ENCODE measurements at regions not wholly inside any gene's neighbourhood (a gene's known extent, or its start where the extent isn't known, plus 50 kb on each side); places are given as distances from the start of the nearest gene placed in this dataset.
"Not testable (repeated sequence)": the region's sequence is repeated elsewhere in the genome, so short reads cannot be mapped to it uniquely, and the experiment has no call there.

GRCh38 chr18:51248685-51249084 is 51.2 kb upstream of the MEX3C start:
- no peak for DNase-seq
- no peaks in the 10 kb centered on the region for H3K36me3 ChIP-seq
- H3K4me3 ChIP-seq = no peak overlapping the region
- H3K9me3 ChIP-seq = no peaks in the 10 kb centered on the region
- no peaks in the 10 kb centered on the region for H3K27me3 ChIP-seq

GRCh38 chr18:51250006-51250405 is 52.5 kb upstream of the MEX3C start:
- DNase-seq = no peak
- H3K27me3 ChIP-seq = no peaks in the 10 kb centered on the region
- no peaks in the 10 kb centered on the region for H3K36me3 ChIP-seq
- no peak overlapping the region for H3K4me3 ChIP-seq
- no peaks in the 10 kb centered on the region for H3K9me3 ChIP-seq

GRCh38 chr18:51250458-51251024 is 53.1 kb upstream of the MEX3C start:
- Histone ChIP-seq H3K4me3 (no peak overlapping the region), H3K36me3 (no peaks in the 10 kb centered on the region), H3K27me3 (no peaks in the 10 kb centered on the region), H3K9me3 (no peaks in the 10 kb centered on the region)
- DNase-seq = no peak

GRCh38 chr18:51251625-51252024 is 54.1 kb upstream of the MEX3C start:
- Histone ChIP-seq H3K27me3 (no peaks in the 10 kb centered on the region), H3K9me3 (no peaks in the 10 kb centered on the region), H3K4me3 (no peak overlapping the region), H3K36me3 (no peaks in the 10 kb centered on the region)
- DNase-seq = no peak

- H3K9me3 ChIP-seq = no peaks in the 10 kb centered on the region
- no peaks in the 10 kb centered on the region for H3K36me3 ChIP-seq
- DNase-seq = no peak
- no peak overlapping the region for H3K4me3 ChIP-seq
- H3K27me3 ChIP-seq = no peaks in the 10 kb centered on the region
Measured at GRCh38 chr18:51253476-51253875, 56.0 kb upstream of the MEX3C start.

- Histone ChIP-seq H3K9me3 (no peaks in the 10 kb centered on the region), H3K4me3 (no peak overlapping the region), H3K36me3 (no peaks in the 10 kb centered on the region), H3K27me3 (no peaks in the 10 kb centered on the region)
- no peak for DNase-seq
Measured at GRCh38 chr18:51255693-51256092, 58.2 kb upstream of the MEX3C start.

DNA sequence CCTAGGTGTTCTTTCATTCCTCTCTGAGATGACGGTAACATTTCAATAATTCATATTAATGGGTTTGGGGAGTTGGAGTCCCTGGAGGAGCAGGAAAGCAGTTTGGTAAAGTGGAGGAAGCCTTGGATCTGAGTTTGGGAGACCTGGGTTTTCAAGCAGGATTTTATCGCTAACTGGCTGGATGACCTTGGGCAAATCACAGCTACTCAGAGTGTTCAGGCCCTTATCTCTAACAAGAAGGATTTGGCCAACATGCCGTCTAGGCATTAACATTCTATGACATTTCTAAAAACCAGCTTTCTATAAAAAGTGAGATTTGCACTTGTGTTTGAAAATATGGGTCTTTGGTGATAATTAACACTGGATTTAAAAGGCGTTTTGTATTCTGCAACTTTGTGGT is 59.7 kb upstream of the MEX3C start:
- DNase-seq = no peak

GRCh38 chr18:51260118-51260517 is 62.6 kb upstream of the MEX3C start:
- H3K36me3 ChIP-seq = no peaks in the 10 kb centered on the region
- no peak overlapping the region for H3K4me3 ChIP-seq
- H3K27me3 ChIP-seq = no peaks in the 10 kb centered on the region
- no peak for DNase-seq
- no peaks in the 10 kb centered on the region for H3K9me3 ChIP-seq

More for the DNA sequence above, 59.7 kb upstream of the MEX3C start:
- Histone ChIP-seq H3K9me3 (no peaks in the 10 kb centered on the region), H3K4me3 (no peak overlapping the region), H3K36me3 (no peaks in the 10 kb centered on the region), H3K27me3 (no peaks in the 10 kb centered on the region)

GRCh38 chr18:51266077-51266476 is 68.6 kb upstream of the MEX3C start:
- not testable (repeated sequence) for H3K9me3 ChIP-seq, H3K36me3 ChIP-seq, H3K4me3 ChIP-seq, H3K27me3 ChIP-seq, DNase-seq

GRCh38 chr18:51266773-51267172 is 69.3 kb upstream of the MEX3C start:
- Histone ChIP-seq H3K36me3 (no peaks in the 10 kb centered on the region), H3K27me3 (no peaks in the 10 kb centered on the region), H3K4me3 (no peak overlapping the region), H3K9me3 (no peaks in the 10 kb centered on the region)
- no peak for DNase-seq

- DNase-seq = no peak
- no peaks in the 10 kb centered on the region for H3K36me3 ChIP-seq
- H3K4me3 ChIP-seq = no peak overlapping the region
- H3K9me3 ChIP-seq = no peaks in the 10 kb centered on the region
- no peaks in the 10 kb centered on the region for H3K27me3 ChIP-seq
Measured at GRCh38 chr18:51273437-51273836, 76.0 kb upstream of the MEX3C start.

DNA sequence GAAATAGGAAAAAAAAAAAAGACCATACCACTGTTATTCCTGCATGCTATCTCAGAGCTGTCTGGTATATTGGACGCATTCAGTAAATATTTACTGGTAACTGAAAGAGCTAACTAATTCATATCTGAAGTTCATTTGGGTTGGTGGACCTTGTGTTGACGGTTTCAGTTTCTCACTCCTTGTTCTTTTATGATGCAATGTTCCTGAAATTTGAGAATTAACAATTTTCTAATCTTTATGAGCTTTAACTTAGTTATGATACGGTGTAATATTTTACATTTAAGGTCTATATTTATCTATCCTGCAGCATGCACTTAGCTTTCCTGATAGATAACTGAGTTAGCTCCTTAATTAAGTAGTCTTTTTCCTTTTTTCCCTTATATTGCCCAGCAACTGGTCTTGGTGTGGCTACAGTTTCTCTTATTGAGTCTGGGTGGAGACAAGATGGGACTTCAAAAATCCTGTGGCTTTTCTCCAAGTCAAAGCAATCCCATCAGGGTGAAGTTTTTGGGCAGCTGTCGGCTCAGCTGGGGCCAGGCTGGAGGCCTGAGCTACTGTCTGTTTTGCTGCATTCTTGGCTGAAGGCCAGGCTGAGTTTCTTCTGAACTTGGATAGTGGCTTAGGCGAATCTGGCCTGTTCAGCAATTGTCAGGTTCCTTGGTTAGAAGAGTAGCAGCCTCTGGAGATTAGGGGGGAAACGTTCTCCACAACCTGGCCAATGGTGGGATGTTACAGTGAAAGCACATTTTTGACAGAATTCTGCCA is 78.4 kb upstream of the MEX3C start:
- H3K9me3 ChIP-seq = no peaks in the 10 kb centered on the region
- no peaks in the 10 kb centered on the region for H3K27me3 ChIP-seq
- no peak for DNase-seq
- H3K36me3 ChIP-seq = no peaks in the 10 kb centered on the region
- no peak overlapping the region for H3K4me3 ChIP-seq

GRCh38 chr18:51278045-51278649 is 80.7 kb upstream of the MEX3C start:
- Histone ChIP-seq H3K27me3 (no peaks in the 10 kb centered on the region), H3K36me3 (no peaks in the 10 kb centered on the region), H3K9me3 (no peaks in the 10 kb centered on the region), H3K4me3 (no peak overlapping the region)
- peak; percentile 15 for DNase-seq

DNA sequence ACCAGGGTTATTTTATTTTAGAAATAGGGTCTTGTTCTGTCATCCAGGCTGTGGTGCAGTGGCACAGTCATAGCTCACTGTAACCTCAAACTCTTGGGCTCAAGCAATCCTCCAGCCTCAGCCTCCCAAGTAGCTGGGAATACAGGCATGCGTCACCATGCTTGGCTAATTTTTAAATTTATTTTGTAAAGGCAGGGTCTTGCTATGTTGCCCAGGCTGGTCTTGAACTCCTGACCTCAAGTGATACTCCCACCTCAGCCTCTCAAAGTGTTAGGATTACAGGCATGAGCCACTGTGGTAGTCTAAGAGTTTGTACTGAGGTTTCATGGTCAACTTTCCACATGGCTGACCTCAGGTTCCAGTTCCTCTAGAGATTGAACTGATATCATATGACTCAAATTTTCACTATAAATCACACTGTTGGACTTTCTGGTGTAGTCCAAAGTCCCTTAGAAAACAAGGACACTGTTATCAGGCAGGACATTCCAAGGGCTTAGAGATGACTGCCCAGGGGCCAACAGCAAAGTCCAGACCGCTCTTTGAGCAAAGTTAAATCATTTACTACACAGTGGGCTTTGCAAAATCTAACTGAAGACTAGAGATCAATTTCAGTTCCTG is 82.0 kb upstream of the MEX3C start:
- no peak for DNase-seq
- H3K27me3 ChIP-seq = no peaks in the 10 kb centered on the region
- no peaks in the 10 kb centered on the region for H3K36me3 ChIP-seq
- H3K4me3 ChIP-seq = no peak overlapping the region
- H3K9me3 ChIP-seq = no peaks in the 10 kb centered on the region

GRCh38 chr18:51287818-51288508 is 90.5 kb upstream of the MEX3C start:
- H3K4me3 ChIP-seq = no peak overlapping the region
- no peaks in the 10 kb centered on the region for H3K9me3 ChIP-seq
- DNase-seq = no peak
- no peaks in the 10 kb centered on the region for H3K27me3 ChIP-seq
- no peaks in the 10 kb centered on the region for H3K36me3 ChIP-seq

DNA sequence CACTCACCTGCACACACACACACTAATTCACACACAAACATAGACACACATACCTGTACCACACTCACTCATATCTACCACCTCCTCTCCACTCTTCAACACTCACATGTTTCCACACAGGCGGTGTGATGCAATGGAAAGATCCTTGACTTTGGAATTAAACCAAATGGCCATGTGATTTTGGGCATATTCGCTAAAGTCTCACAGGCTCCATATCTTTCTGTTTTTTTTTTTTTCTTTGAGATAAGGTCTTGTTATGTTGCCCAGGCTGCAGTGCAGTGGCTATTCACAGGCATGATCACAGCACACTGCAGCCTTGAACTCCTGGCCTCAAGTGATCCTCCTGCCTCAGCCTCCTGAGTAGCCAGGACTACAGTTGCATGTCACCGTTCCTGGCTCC is 91.1 kb upstream of the MEX3C start:
- no peaks in the 10 kb centered on the region for H3K27me3 ChIP-seq
- no peaks in the 10 kb centered on the region for H3K36me3 ChIP-seq
- DNase-seq = no peak
- H3K9me3 ChIP-seq = no peaks in the 10 kb centered on the region
- no peak overlapping the region for H3K4me3 ChIP-seq

GRCh38 chr18:51290860-51291259 is 93.4 kb upstream of the MEX3C start:
- Histone ChIP-seq H3K9me3 (no peaks in the 10 kb centered on the region), H3K36me3 (no peaks in the 10 kb centered on the region), H3K27me3 (no peaks in the 10 kb centered on the region), H3K4me3 (no peak overlapping the region)
- DNase-seq = no peak

All from MG63 (cell line).